Smooth muscle cell (in vitro differentiated cells): ENCODE measurements at regions not wholly inside any gene's neighbourhood (a gene's known extent, or its start where the extent isn't known, plus 50 kb on each side); places are given as distances from the start of the nearest gene placed in this dataset.

ENCODE experiments used
- DNase-seq: peaks from one replicate; lab custom pipeline; 2025; ENCODE audit not compliant: unreplicated experiment; lab: John Stamatoyannopoulos, UW
- H2AFZ ChIP-seq: fragments of 200-600 bp; sonication (generic); 2 replicates; pipeline ENCODE4 v1.6.0; 2016; ENCODE audit warnings: antibody characterized with exemption, low read depth, mild to moderate bottlenecking
- H3F3A ChIP-seq: fragments of 200-600 bp; sonication (generic); 2 replicates; pipeline ENCODE4 v1.6.0; 2017; ENCODE audit warnings: antibody characterized with exemption, low read depth
- H3K27ac ChIP-seq: fragments of 200-600 bp; sonication (generic); 2 replicates; pipeline ENCODE4 v1.5.1; 2016; ENCODE audit warnings: low read depth, mild to moderate bottlenecking
- H3K27me3 ChIP-seq: fragments of 200-600 bp; sonication (generic); 2 replicates; pipeline ENCODE4 v1.6.1; 2016; ENCODE audit warnings: low read depth, mild to moderate bottlenecking
- H3K36me3 ChIP-seq: fragments of 200-600 bp; sonication (generic); 2 replicates; pipeline ENCODE4 v1.5.1; 2016; ENCODE audit warnings: low read depth
- H3K4me1 ChIP-seq: fragments of 200-600 bp; sonication (generic); 2 replicates; pipeline ENCODE4 v1.5.1; 2016; ENCODE audit warnings: low read depth
- H3K4me2 ChIP-seq: fragments of 200-600 bp; sonication (generic); 2 replicates; pipeline ENCODE4 v1.6.0; 2016; ENCODE audit warnings: mild to moderate bottlenecking
- H3K4me3 ChIP-seq: fragments of 200-600 bp; sonication (generic); 2 replicates; pipeline ENCODE4 v1.5.1; 2016; ENCODE audit warnings: mild to moderate bottlenecking
- H3K79me2 ChIP-seq: fragments of 200-600 bp; sonication (generic); 2 replicates; pipeline ENCODE4 v1.6.0; 2016; ENCODE audit warnings: low read depth, mild to moderate bottlenecking
- H3K9ac ChIP-seq: fragments of 200-600 bp; sonication (generic); 2 replicates; pipeline ENCODE4 v1.6.0; 2016; ENCODE audit warnings: low read depth
- H3K9me3 ChIP-seq: fragments of 200-600 bp; sonication (generic); replicated peaks from 2 replicates; pipeline ENCODE4 v1.5.1; 2016; ENCODE audit warnings: low read depth
- H4K20me1 ChIP-seq: fragments of 200-600 bp; sonication (generic); 2 replicates; pipeline ENCODE4 v1.6.0; 2016; ENCODE audit warnings: low read depth
- WGBS: methylation state at CpG from one replicate; pipeline ENCODE4 v1.1.7; 2016; ENCODE audit warnings: low lambda C conversion rate; 5-methylcytosine and 5-hydroxymethylcytosine counted together
- TF ChIP-seq, protein P1 (sequence below): fragments of 200-600 bp; sonication (generic); IDR thresholded peaks from 2 replicates; pipeline ENCODE4 v1.5.1; 2017; ENCODE audit warnings: borderline replicate concordance, mild to moderate bottlenecking, antibody characterized with exemption; ENCODE audit not compliant: insufficient read depth, poor library complexity, severe bottlenecking

DNA sequence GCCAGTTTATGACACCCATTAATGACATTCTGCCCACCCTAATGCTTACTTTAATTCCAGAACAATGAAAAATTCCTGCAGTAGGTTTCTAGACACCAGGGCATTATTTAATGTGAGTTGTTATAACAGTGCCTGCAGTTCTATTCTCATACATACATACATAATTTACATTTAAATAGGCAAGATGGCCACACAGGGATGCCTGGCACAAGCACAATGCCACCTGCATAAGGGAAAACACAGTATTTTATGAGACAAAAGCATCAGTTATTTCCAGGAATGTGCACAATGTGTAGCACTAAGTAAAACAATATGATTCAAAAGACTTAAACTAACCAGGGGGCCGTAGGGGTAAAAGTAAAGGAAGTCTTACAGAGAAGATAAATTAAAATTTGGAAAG lies 243.9 kb upstream of the SPRY2 start:
- no peak overlapping the region for H3K4me3 ChIP-seq
- no peak overlapping the region for H2AFZ ChIP-seq
- H3K9ac ChIP-seq: no peak overlapping the region
- H3K36me3 ChIP-seq: no peaks in the 10 kb centered on the region
- H3K27ac ChIP-seq: no peak overlapping the region
- no peaks in the 10 kb centered on the region for H3K9me3 ChIP-seq
- no peaks in the 10 kb centered on the region for H3K4me1 ChIP-seq
- H3K27me3 ChIP-seq: no peaks in the 10 kb centered on the region
- TF ChIP-seq, protein P1, sequence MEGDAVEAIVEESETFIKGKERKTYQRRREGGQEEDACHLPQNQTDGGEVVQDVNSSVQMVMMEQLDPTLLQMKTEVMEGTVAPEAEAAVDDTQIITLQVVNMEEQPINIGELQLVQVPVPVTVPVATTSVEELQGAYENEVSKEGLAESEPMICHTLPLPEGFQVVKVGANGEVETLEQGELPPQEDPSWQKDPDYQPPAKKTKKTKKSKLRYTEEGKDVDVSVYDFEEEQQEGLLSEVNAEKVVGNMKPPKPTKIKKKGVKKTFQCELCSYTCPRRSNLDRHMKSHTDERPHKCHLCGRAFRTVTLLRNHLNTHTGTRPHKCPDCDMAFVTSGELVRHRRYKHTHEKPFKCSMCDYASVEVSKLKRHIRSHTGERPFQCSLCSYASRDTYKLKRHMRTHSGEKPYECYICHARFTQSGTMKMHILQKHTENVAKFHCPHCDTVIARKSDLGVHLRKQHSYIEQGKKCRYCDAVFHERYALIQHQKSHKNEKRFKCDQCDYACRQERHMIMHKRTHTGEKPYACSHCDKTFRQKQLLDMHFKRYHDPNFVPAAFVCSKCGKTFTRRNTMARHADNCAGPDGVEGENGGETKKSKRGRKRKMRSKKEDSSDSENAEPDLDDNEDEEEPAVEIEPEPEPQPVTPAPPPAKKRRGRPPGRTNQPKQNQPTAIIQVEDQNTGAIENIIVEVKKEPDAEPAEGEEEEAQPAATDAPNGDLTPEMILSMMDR: no peak
- no peaks in the 10 kb centered on the region for H4K20me1 ChIP-seq
- no peak overlapping the region for H3K4me2 ChIP-seq
- no peaks in the 10 kb centered on the region for H3K79me2 ChIP-seq
- DNase-seq: no peak
- WGBS: 90% methylated on average over 1 of the region's 1 CpG
- H3F3A ChIP-seq: no peaks in the 10 kb centered on the region

DNA sequence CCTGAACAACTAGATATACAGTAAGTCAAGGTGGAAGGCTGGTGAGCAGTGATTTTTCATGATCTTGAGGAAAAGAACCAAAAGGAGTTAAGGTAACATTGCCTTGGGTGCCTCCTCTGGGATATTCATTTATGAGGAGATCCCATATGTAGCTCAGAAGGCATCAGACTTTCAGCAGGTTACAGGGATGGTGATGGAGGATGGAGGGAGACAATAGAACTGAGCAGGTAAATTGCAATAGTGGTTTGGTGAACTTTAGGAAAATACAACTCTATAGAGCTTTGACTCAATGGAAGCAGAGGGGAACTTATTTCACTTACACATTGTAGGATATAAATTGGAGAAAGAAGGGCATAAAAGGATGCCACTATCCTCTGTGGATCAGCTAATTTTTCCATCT lies 243.4 kb upstream of the SPRY2 start:
- TF ChIP-seq, protein P1: no peak
- Histone ChIP-seq H2AFZ (no peak overlapping the region), H3K9ac (no peak overlapping the region), H3K4me3 (no peak overlapping the region), H3K27ac (no peak overlapping the region), H3K9me3 (no peaks in the 10 kb centered on the region), H3K4me2 (no peak overlapping the region), H4K20me1 (no peaks in the 10 kb centered on the region), H3K79me2 (no peaks in the 10 kb centered on the region), H3K27me3 (no peaks in the 10 kb centered on the region), H3F3A (no peaks in the 10 kb centered on the region), H3K36me3 (no peaks in the 10 kb centered on the region), H3K4me1 (no peaks in the 10 kb centered on the region)
- no peak for DNase-seq

DNA sequence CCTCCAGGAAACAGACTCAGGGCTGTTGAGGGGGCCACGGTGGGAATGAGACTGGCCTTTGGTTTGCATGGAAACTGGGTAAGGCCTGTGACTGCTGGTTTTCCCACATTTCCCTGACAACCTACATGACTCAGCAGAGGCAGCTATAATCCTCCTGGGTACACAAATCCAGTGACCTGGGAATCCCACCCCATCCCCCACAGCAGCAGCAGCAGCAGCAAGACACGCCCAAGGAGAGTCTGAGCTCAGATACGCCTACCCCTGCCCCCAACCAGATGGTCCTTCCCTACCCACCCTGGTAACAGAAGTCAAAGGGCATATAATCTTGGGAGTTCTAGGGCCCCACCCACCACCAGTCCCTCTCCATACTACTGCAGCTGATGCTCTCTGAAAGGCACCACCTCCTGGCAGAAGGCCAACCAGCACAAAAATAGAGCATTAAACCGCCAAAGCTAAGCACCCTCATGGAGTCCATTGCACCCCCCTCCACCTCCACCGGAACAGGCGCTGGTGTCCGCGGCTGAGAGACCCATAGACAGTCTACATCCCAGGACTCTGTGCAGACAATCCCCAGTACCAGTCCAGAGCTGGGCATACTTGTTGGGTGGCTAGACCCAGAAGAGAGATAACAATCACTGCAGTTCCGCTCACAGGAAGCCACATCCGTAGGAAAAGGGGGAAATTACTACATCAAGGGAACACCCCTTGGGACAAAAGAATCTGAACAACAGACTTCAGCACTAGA lies 237.2 kb upstream of the SPRY2 start:
- no peaks in the 10 kb centered on the region for H4K20me1 ChIP-seq
- H3K4me2 ChIP-seq: no peak overlapping the region
- H3K27ac ChIP-seq: no peak overlapping the region
- WGBS: 83% methylated on average over 10 of the region's 10 CpGs
- no peak overlapping the region for H3K4me3 ChIP-seq
- H2AFZ ChIP-seq: no peak overlapping the region
- H3K79me2 ChIP-seq: no peaks in the 10 kb centered on the region
- no peaks in the 10 kb centered on the region for H3F3A ChIP-seq
- H3K36me3 ChIP-seq: no peaks in the 10 kb centered on the region
- H3K9ac ChIP-seq: no peak overlapping the region
- H3K27me3 ChIP-seq: no peaks in the 10 kb centered on the region
- no peak for DNase-seq
- no peaks in the 10 kb centered on the region for H3K4me1 ChIP-seq
- no peaks in the 10 kb centered on the region for H3K9me3 ChIP-seq
- TF ChIP-seq, protein P1: no peak

- Histone ChIP-seq H3K9me3 (no peaks in the 10 kb centered on the region), H3K36me3 (no peaks in the 10 kb centered on the region), H3K4me3 (no peak overlapping the region), H3F3A (no peaks in the 10 kb centered on the region), H3K27ac (no peak overlapping the region), H3K4me2 (no peak overlapping the region), H2AFZ (no peak overlapping the region), H3K4me1 (no peaks in the 10 kb centered on the region), H3K79me2 (no peaks in the 10 kb centered on the region), H4K20me1 (no peaks in the 10 kb centered on the region), H3K27me3 (no peaks in the 10 kb centered on the region), H3K9ac (no peak overlapping the region)
- 75% methylated on average over 5 of the region's 5 CpGs for WGBS
- DNase-seq: no peak
- TF ChIP-seq, protein P1: no peak
Measured at GRCh38 chr13:80577285-80577684, 236.4 kb upstream of the SPRY2 start.
